HCT116 (cell line): ENCODE measurements at regions not wholly inside any gene's neighbourhood (a gene's known extent, or its start where the extent isn't known, plus 50 kb on each side); places are given as distances from the start of the nearest gene placed in this dataset.

ENCODE experiments used
- ATAC-seq: fragments of 200-7000 bp; cut with Tn5 transposase; 2 replicates; pipeline ENCODE4 v1.9.1; 2020; ENCODE audit warnings: mild to moderate bottlenecking, moderate library complexity
- BruUV-seq: library from RNA; stranded (reverse); fragments of 400-500 nt; replicated peaks from 2 replicates; lab custom pipeline; 2021; lab: Mats Ljungman, UMichigan
- CTCF ChIA-PET: fragments of 300-600 bp; sonication (Branson Sonifier 250); formaldehyde crosslinking; loops from one replicate; lab custom pipeline; 2021; ENCODE audit warnings: antibody characterized with exemption; lab: Charles Lee
- POLR2A ChIA-PET: fragments of 300-600, 350-600 bp; sonication (Branson Sonifier 250); formaldehyde crosslinking; loops from one replicate; lab custom pipeline; 2021; ENCODE audit warnings: antibody characterized with exemption; lab: Charles Lee
- RAD21 ChIA-PET, 2 experiments: fragments of 300-600 bp; sonication (Branson Sonifier 250); formaldehyde crosslinking; loops; one replicate each; lab custom pipeline; 2023; ENCODE audit warnings: low total read pairs in 2 of 2; ENCODE audit not compliant: uncharacterized antibody in 2 of 2, unreplicated experiment in 2 of 2, low non-redundant PET in 1 of 2; lab: Charles Lee
- DNase-seq: peaks from one replicate; pipeline ENCODE4 v3.0.0-alpha.2; 2010; ENCODE audit warnings: low read depth, low spot score
- H2AFZ ChIP-seq: fragments of 200-600 bp; shearing (Covaris generic), sonication (generic); 2 replicates; pipeline ENCODE4 v1.6.1; 2017; ENCODE audit warnings: low read depth, mixed run types, mixed read lengths, antibody characterized with exemption, low read length; ENCODE audit not compliant: poor library complexity, severe bottlenecking
- H3K27ac ChIP-seq: 2 replicates; pipeline ENCODE4 v1.5.1; 2012; ENCODE audit warnings: low read depth, low read length
- H3K27me3 ChIP-seq: fragments of 200-600 bp; sonication (generic); 2 replicates; pipeline ENCODE4 v1.6.1; 2016; ENCODE audit warnings: mixed run types, low read length, mixed read lengths; ENCODE audit not compliant: insufficient read depth
- H3K36me3 ChIP-seq, 2 experiments: fragments of 200-500 bp in 1 of 2; fragments of 200-600 bp in 1 of 2; sonication (Bioruptor generic) in 1 of 2; sonication (generic) in 1 of 2; 2 replicates each; pipeline versions ENCODE4 v1.5.1 to v1.6.1; 2014 to 2016; ENCODE audit warnings: low read length in 2 of 2, inconsistent platforms in 1 of 2, mixed read lengths in 1 of 2, mixed run types in 1 of 2; ENCODE audit not compliant: insufficient read depth in 2 of 2, control insufficient read depth in 1 of 2
- H3K4me1 ChIP-seq, 2 experiments: fragments of 200-600 bp in 1 of 2; sonication (generic) in 1 of 2; 2 replicates each; pipeline versions ENCODE4 v1.5.1 to v1.6.1; 2012 to 2017; ENCODE audit warnings: low read length in 2 of 2, inconsistent platforms in 1 of 2, mild to moderate bottlenecking in 1 of 2, mixed read lengths in 1 of 2, mixed run types in 1 of 2, moderate library complexity in 1 of 2; ENCODE audit not compliant: insufficient read depth in 2 of 2, control insufficient read depth in 1 of 2
- H3K4me2 ChIP-seq: fragments of 200-600 bp; sonication (generic); 2 replicates; pipeline ENCODE4 v1.6.1; 2017; ENCODE audit warnings: mixed run types, low read length, mixed read lengths
- H3K4me3 ChIP-seq, 2 experiments: fragments of 200-600 bp in 1 of 2; sonication (generic) in 1 of 2; replicated peaks in 1 of 2; 2 replicates each; pipeline ENCODE4 v1.5.1; 2011 to 2016; ENCODE audit warnings: low read length in 2 of 2, control low read depth in 1 of 2, low read depth in 1 of 2, mild to moderate bottlenecking in 1 of 2, mixed read lengths in 1 of 2, mixed run types in 1 of 2
- H3K79me2 ChIP-seq: fragments of 200-600 bp; sonication (generic); 2 replicates; pipeline ENCODE4 v1.6.1; 2017; ENCODE audit warnings: mild to moderate bottlenecking, mixed run types, low read length, moderate library complexity, mixed read lengths; ENCODE audit not compliant: insufficient read depth
- H3K9ac ChIP-seq: fragments of 200-600 bp; sonication (generic); 2 replicates; pipeline ENCODE4 v1.6.1; 2016; ENCODE audit warnings: low read length, mixed read lengths
- H3K9me2 ChIP-seq: fragments of 200-600 bp; sonication (generic), shearing (Covaris generic); 2 replicates; pipeline ENCODE4 v1.6.1; 2017; ENCODE audit warnings: mixed run types, mild to moderate bottlenecking, moderate library complexity; ENCODE audit not compliant: insufficient read depth
- H3K9me3 ChIP-seq, 2 experiments: fragments of 200-500 bp in 1 of 2; fragments of 200-600 bp in 1 of 2; sonication (Bioruptor generic) in 1 of 2; sonication (generic) in 1 of 2; 2 replicates each; pipeline ENCODE4 v1.6.1; 2014 to 2017; ENCODE audit warnings: low read length in 2 of 2, mixed read lengths in 2 of 2, inconsistent platforms in 1 of 2, low read depth in 1 of 2, mild to moderate bottlenecking in 1 of 2, mixed run types in 1 of 2, moderate library complexity in 1 of 2; ENCODE audit not compliant: control insufficient read depth in 1 of 2, insufficient read depth in 1 of 2
- H4K20me1 ChIP-seq: fragments of 200-600 bp; sonication (generic), shearing (Covaris generic); 2 replicates; pipeline ENCODE4 v1.6.1; 2017; ENCODE audit warnings: mixed run types, mild to moderate bottlenecking, moderate library complexity; ENCODE audit not compliant: insufficient read depth
- EGR1 ChIP-seq: IDR thresholded peaks from 2 replicates; pipeline ENCODE4 v1.6.1; 2012; ENCODE audit warnings: low read depth
- REST ChIP-seq: IDR thresholded peaks from 2 replicates; pipeline ENCODE4 v1.6.1; 2012; ENCODE audit warnings: low read depth
- SIN3A ChIP-seq: IDR thresholded peaks from 2 replicates; pipeline ENCODE4 v1.6.1; 2012; ENCODE audit warnings: low read depth
- YY1 ChIP-seq: IDR thresholded peaks from 2 replicates; pipeline ENCODE4 v1.6.1; 2011; ENCODE audit warnings: low read length, low read depth, moderate library complexity, mild to moderate bottlenecking; ENCODE audit not compliant: insufficient replicate concordance; ENCODE audit errors: extremely low read depth
- intact Hi-C: fragments of 100-400 bp; cut with micrococcal nuclease; formaldehyde crosslinking; loops from 2 replicates; pipeline ENCODE4 v1.10.0; 2022

- H3K36me3 ChIP-seq: no peaks in the 10 kb centered on the region
These were observed 1080.3 kb downstream of the NR2F1-AS1 start for GRCh38 chr5:92500752-92501151.

More at GRCh38 chr5:92500752-92501151, 1080.3 kb downstream of the NR2F1-AS1 start:
- ChIA-PET POLR2A (no interaction called here), RAD21 (no interaction called here), CTCF (interaction anchor here (1.2 kb wide), 1 partner anchor 18 kb away, joined by 3 read pairs; no protein-coding TSS in a partner anchor)
- no peaks in the 10 kb centered on the region for H3K9me3 ChIP-seq
- no peaks in the 10 kb centered on the region for H4K20me1 ChIP-seq
- H2AFZ ChIP-seq: peak overlapping the region; percentile 49
- no peak overlapping the region for H3K27ac ChIP-seq
- TF ChIP-seq YY1 (no peak), REST (no peak), EGR1 (no peak), SIN3A (no peak)
- no peaks in the 10 kb centered on the region for H3K9me2 ChIP-seq
- H3K4me2 ChIP-seq: no peak overlapping the region
- H3K4me1 ChIP-seq: 0 out of 4 replicates have a peak, but pooled peaks cover 0 to 4% of the 10 kb centered on the region in 2 experiments
- no TSS peak for BruUV-seq
- no peak for ATAC-seq
- H3K27me3 ChIP-seq: no peaks in the 10 kb centered on the region
- no peak for DNase-seq
- H3K9ac ChIP-seq: no peak overlapping the region
- intact Hi-C loops: no loop called here
- H3K4me3 ChIP-seq: no peak overlapping the region
- H3K79me2 ChIP-seq: no peaks in the 10 kb centered on the region
